Esophagus muscularis mucosa (tissue), 4 donors: ENCODE measurements at regions not wholly inside any gene's neighbourhood (a gene's known extent, or its start where the extent isn't known, plus 50 kb on each side); places are given as distances from the start of the nearest gene placed in this dataset.

Source experiments
- DNase-seq: peaks from one replicate; pipeline ENCODE4 v3.0.0-alpha.2; 2017; ENCODE audit errors: extremely low spot score
- H3K27ac ChIP-seq, 4 donors: fragments of 200-600 bp; sonication (generic); replicated peaks in 1 of 4; 1 replicate in 3 of 4; 2 replicates in 1 of 4; pipeline ENCODE4 v1.5.1; 2016 to 2019; ENCODE audit warnings: mild to moderate bottlenecking in 1 of 4
- H3K27me3 ChIP-seq, 4 donors: fragments of 200-600 bp; sonication (generic); one replicate each; pipeline versions ENCODE4 v1.5.1 to v1.6.0; 2016 to 2019
- H3K36me3 ChIP-seq, 4 donors: fragments of 200-600 bp; sonication (generic); one replicate each; pipeline ENCODE4 v1.5.1; 2016 to 2019
- H3K4me1 ChIP-seq, 4 donors: fragments of 200-600 bp; sonication (generic); one replicate each; pipeline ENCODE4 v1.5.1; 2016 to 2019
- H3K4me3 ChIP-seq, 4 donors: fragments of 200-600 bp; sonication (generic); 1 replicate in 2 of 4; 2 replicates in 2 of 4; pipeline ENCODE4 v1.5.1; 2016 to 2019; ENCODE audit warnings: mild to moderate bottlenecking in 4 of 4, moderate library complexity in 1 of 4
- H3K9me3 ChIP-seq, 4 donors: fragments of 200-600 bp; sonication (generic); 1 replicate in 3 of 4; 2 replicates in 1 of 4; pipeline ENCODE4 v1.5.1; 2016 to 2019
- CTCF ChIP-seq, 3 experiments: fragments of 200-600 bp in 2 of 3; fragments of 450-650 bp in 1 of 3; sonication (generic) in 2 of 3; IDR thresholded peaks; one replicate each; pipeline ENCODE4 v1.5.1; 2017 to 2019; ENCODE audit warnings: antibody characterized with exemption in 3 of 3, mild to moderate bottlenecking in 2 of 3, moderate library complexity in 1 of 3
- EP300 ChIP-seq: sonication (generic); formaldehyde crosslinking; IDR thresholded peaks from one replicate; pipeline ENCODE4 v1.6.1; 2017; ENCODE audit warnings: antibody characterized with exemption
- POLR2A ChIP-seq: fragments of 450-650 bp; IDR thresholded peaks from one replicate; pipeline ENCODE4 v1.6.1; 2017; ENCODE audit warnings: antibody characterized with exemption, moderate library complexity, mild to moderate bottlenecking, low read depth
- POLR2AphosphoS5 ChIP-seq, 2 donors: sonication (generic); formaldehyde crosslinking; IDR thresholded peaks; one replicate each; pipeline ENCODE4 v1.6.1; 2017; ENCODE audit warnings: antibody characterized with exemption in 2 of 2
- WGBS: methylation state at CpG from one replicate; pipeline ENCODE4 v1.1.5; 2018; 5-methylcytosine and 5-hydroxymethylcytosine counted together
- intact Hi-C: fragments of 100-400 bp; cut with DNase I; formaldehyde crosslinking; loops from one replicate; pipeline ENCODE4 v1.15.1; 2023

- Histone ChIP-seq H3K27ac (no peak overlapping the region), H3K9me3 (peaks cover 0 to under 1% (median under 1%) of the 10 kb centered on the region in 4 donors), H3K36me3 (no peaks in the 10 kb centered on the region), H3K27me3 (no peaks in the 10 kb centered on the region), H3K4me3 (no peak overlapping the region), H3K4me1 (no peaks in the 10 kb centered on the region)
- 43% methylated on average over 2 of the region's 2 CpGs for WGBS
- intact Hi-C loops: no loop called here
- TF ChIP-seq POLR2A (no peak), POLR2AphosphoS5 (IDR thresholded peaks at IDR 0.05) (no peak), EP300 (no peak), CTCF (IDR thresholded peaks at IDR 0.05) (no peak)
- no peak for DNase-seq
These were observed 285.6 kb upstream of the EPHA4 start for GRCh38 chr2:221857719-221858118.

DNA sequence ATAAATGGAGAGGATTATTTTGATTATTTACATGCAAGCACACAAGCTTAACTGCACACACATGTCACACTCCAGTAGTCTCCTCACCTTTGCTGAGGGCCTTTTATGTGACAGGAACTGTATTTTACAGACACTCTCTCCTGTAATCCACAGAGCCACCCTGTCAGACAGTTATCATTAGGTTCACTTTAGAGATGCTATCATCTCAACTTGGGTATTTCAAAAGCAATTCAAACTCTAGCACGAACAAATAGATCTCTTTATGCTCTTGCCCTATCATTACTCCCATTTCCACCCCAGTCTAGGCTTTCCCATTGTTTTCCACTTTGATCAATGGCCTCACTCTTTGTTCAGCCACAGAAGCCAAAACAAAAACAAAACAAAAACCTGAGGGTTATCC lies 281.2 kb upstream of the EPHA4 start:
- no peak overlapping the region for H3K27ac ChIP-seq
- no peaks in the 10 kb centered on the region for H3K27me3 ChIP-seq
- H3K9me3 ChIP-seq: no peaks in the 10 kb centered on the region
- no peaks in the 10 kb centered on the region for H3K4me1 ChIP-seq
- no peak overlapping the region for H3K4me3 ChIP-seq
- H3K36me3 ChIP-seq: no peaks in the 10 kb centered on the region
- TF ChIP-seq EP300 (no peak), POLR2AphosphoS5 (IDR thresholded peaks at IDR 0.05) (no peak), CTCF (IDR thresholded peaks at IDR 0.05) (no peak), POLR2A (no peak)
- intact Hi-C loops: no loop called here
- DNase-seq: no peak
- WGBS: 61% methylated on average over 1 of the region's 1 CpG

DNA sequence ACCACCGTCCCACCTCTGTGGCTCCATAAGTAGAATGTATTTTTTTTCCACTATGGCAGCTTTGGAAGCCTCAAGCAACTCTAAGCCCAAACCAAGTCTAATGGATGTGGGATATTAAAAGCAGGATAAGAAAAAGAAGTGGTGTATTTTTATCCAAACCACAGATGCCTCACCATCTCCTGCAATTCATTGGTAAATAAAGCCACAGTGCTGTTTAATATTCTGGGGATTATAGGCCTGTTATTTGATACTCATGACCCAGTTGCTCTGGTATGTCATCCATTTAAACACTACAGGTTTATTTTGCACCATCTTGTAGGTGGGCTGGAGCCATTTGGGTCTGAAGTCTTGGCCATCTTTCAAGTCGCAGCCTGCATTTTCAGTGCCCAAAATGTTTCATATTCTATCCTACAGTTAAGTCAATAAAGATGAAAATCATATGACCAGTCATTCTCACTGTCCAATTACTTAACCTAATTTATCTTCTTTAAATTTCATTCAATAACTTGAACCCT lies 279.5 kb upstream of the EPHA4 start:
- 85% methylated on average over 2 of the region's 2 CpGs for WGBS
- no peaks in the 10 kb centered on the region for H3K9me3 ChIP-seq
- no peaks in the 10 kb centered on the region for H3K36me3 ChIP-seq
- no peaks in the 10 kb centered on the region for H3K27me3 ChIP-seq
- H3K27ac ChIP-seq: no peak overlapping the region
- intact Hi-C loops: no loop called here
- no peak for TF ChIP-seq EP300
- TF ChIP-seq CTCF (IDR thresholded peaks at IDR 0.05): no peak
- TF ChIP-seq POLR2AphosphoS5 (IDR thresholded peaks at IDR 0.05): no peak
- TF ChIP-seq POLR2A: no peak
- H3K4me1 ChIP-seq: no peaks in the 10 kb centered on the region
- DNase-seq: no peak
- no peak overlapping the region for H3K4me3 ChIP-seq

GRCh38 chr2:221850076-221850475 lies 278.0 kb upstream of the EPHA4 start:
- Histone ChIP-seq H3K9me3 (no peaks in the 10 kb centered on the region), H3K36me3 (no peaks in the 10 kb centered on the region), H3K27me3 (no peaks in the 10 kb centered on the region), H3K4me1 (no peaks in the 10 kb centered on the region), H3K4me3 (no peak overlapping the region), H3K27ac (no peak overlapping the region)
- no peak for TF ChIP-seq POLR2A
- no peak for TF ChIP-seq EP300
- TF ChIP-seq CTCF (IDR thresholded peaks at IDR 0.05): no peak
- no peak for TF ChIP-seq POLR2AphosphoS5 (IDR thresholded peaks at IDR 0.05)
- intact Hi-C loops: no loop called here
- no peak for DNase-seq
- 63% methylated on average over 3 of the region's 3 CpGs for WGBS

GRCh38 chr2:221848286-221848685 lies 276.2 kb upstream of the EPHA4 start:
- no peak overlapping the region for H3K27ac ChIP-seq
- intact Hi-C loops: no loop called here
- no peaks in the 10 kb centered on the region for H3K36me3 ChIP-seq
- DNase-seq: no peak
- no peaks in the 10 kb centered on the region for H3K9me3 ChIP-seq
- WGBS: 83% methylated on average over 4 of the region's 4 CpGs
- no peaks in the 10 kb centered on the region for H3K27me3 ChIP-seq
- no peak for TF ChIP-seq CTCF (IDR thresholded peaks at IDR 0.05)
- no peak for TF ChIP-seq POLR2A
- no peak for TF ChIP-seq POLR2AphosphoS5 (IDR thresholded peaks at IDR 0.05)
- TF ChIP-seq EP300: no peak
- no peak overlapping the region for H3K4me3 ChIP-seq
- no peaks in the 10 kb centered on the region for H3K4me1 ChIP-seq
